Femur (tissue), 1 donor: ENCODE measurements at regions not wholly inside any gene's neighbourhood (a gene's known extent, or its start where the extent isn't known, plus 50 kb on each side); places are given as distances from the start of the nearest gene placed in this dataset.

Experiments
- DNase-seq: peaks from one replicate; pipeline ENCODE4 v3.0.0-alpha.2; 2017

- no peak for DNase-seq
These were observed 321.1 kb upstream of the N4BP1 start for GRCh38 chr16:48930951-48931553.

- no peak for DNase-seq
These were observed 309.8 kb upstream of the N4BP1 start for GRCh38 chr16:48919791-48920190.

- no peak for DNase-seq
These were observed 308.7 kb upstream of the N4BP1 start for GRCh38 chr16:48918520-48919258.

- no peak for DNase-seq
These were observed 306.6 kb upstream of the N4BP1 start for GRCh38 chr16:48916566-48916965.

GRCh38 chr16:48914070-48914469 lies 304.1 kb upstream of the N4BP1 start:
- no peak for DNase-seq

- DNase-seq: no peak
These were observed 303.4 kb upstream of the N4BP1 start for GRCh38 chr16:48913384-48913783.

GRCh38 chr16:48912360-48912759 lies 302.4 kb upstream of the N4BP1 start:
- DNase-seq: no peak

- DNase-seq: no peak
These were observed 301.7 kb upstream of the N4BP1 start for GRCh38 chr16:48911700-48912099.

GRCh38 chr16:48910214-48910613 lies 300.2 kb upstream of the N4BP1 start:
- no peak for DNase-seq

- DNase-seq: no peak
These were observed 299.3 kb upstream of the N4BP1 start for GRCh38 chr16:48909231-48909630.

- no peak for DNase-seq
These were observed 298.1 kb upstream of the N4BP1 start for GRCh38 chr16:48907906-48908634.

GRCh38 chr16:48905632-48906505 lies 295.9 kb upstream of the N4BP1 start:
- DNase-seq: no peak

- DNase-seq: no peak
These were observed 294.4 kb upstream of the N4BP1 start for GRCh38 chr16:48904333-48904732.

GRCh38 chr16:48903039-48903438 lies 293.1 kb upstream of the N4BP1 start:
- DNase-seq: no peak

GRCh38 chr16:48901712-48902374 lies 291.9 kb upstream of the N4BP1 start:
- no peak for DNase-seq

GRCh38 chr16:48899500-48899899 lies 289.5 kb upstream of the N4BP1 start:
- DNase-seq: no peak

GRCh38 chr16:48897698-48898205 lies 287.8 kb upstream of the N4BP1 start:
- DNase-seq: no peak

- DNase-seq: no peak
These were observed 285.2 kb upstream of the N4BP1 start for GRCh38 chr16:48895142-48895541.

GRCh38 chr16:48892893-48893292 lies 282.9 kb upstream of the N4BP1 start:
- DNase-seq: no peak

- DNase-seq: no peak
These were observed 277.7 kb upstream of the N4BP1 start for GRCh38 chr16:48887646-48888210.

- no peak for DNase-seq
These were observed 275.5 kb upstream of the N4BP1 start for GRCh38 chr16:48885471-48885870.

- no peak for DNase-seq
These were observed 271.3 kb upstream of the N4BP1 start for GRCh38 chr16:48881272-48881671.
